AG10803 (cell line): ENCODE measurements at regions not wholly inside any gene's neighbourhood (a gene's known extent, or its start where the extent isn't known, plus 50 kb on each side); places are given as distances from the start of the nearest gene placed in this dataset.
"Not testable (repeated sequence)": the region's sequence is repeated elsewhere in the genome, so short reads cannot be mapped to it uniquely, and the experiment has no call there.

Experiments
- DNase-seq: peaks from one replicate; pipeline ENCODE4 v3.0.0; 2010; ENCODE audit warnings: low read depth
- H3K4me3 ChIP-seq: 2 replicates; pipeline ENCODE4 v1.5.1; 2011; ENCODE audit warnings: mild to moderate bottlenecking, low read length, control low read depth
- TF ChIP-seq, protein P1 (sequence below): conservative IDR thresholded peaks from 2 replicates; pipeline ENCODE4 v1.5.1; 2011; ENCODE audit warnings: mild to moderate bottlenecking, low read length, control low read depth, inconsistent platforms

DNA sequence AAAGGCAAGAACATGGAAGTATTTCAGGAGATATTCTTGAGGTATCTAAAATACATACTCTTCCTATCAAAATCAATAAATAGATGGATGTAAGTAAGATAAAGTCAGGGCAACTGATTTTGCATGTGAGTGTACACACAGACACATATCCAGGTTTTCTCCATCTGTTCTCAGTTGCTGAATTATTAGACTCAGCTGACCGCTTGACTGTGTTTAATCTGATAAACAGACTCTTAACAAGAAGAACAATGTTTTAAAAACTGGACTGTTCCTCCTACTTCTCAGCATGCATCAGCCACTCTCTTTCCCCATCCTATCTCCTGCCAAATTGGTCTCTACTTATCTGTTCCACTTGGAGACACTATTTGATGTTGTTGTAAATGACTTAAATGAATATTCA lies 73.5 kb downstream of the GOLGA8G start:
- no peak for DNase-seq
- no peak overlapping the region for H3K4me3 ChIP-seq
- TF ChIP-seq, protein P1, sequence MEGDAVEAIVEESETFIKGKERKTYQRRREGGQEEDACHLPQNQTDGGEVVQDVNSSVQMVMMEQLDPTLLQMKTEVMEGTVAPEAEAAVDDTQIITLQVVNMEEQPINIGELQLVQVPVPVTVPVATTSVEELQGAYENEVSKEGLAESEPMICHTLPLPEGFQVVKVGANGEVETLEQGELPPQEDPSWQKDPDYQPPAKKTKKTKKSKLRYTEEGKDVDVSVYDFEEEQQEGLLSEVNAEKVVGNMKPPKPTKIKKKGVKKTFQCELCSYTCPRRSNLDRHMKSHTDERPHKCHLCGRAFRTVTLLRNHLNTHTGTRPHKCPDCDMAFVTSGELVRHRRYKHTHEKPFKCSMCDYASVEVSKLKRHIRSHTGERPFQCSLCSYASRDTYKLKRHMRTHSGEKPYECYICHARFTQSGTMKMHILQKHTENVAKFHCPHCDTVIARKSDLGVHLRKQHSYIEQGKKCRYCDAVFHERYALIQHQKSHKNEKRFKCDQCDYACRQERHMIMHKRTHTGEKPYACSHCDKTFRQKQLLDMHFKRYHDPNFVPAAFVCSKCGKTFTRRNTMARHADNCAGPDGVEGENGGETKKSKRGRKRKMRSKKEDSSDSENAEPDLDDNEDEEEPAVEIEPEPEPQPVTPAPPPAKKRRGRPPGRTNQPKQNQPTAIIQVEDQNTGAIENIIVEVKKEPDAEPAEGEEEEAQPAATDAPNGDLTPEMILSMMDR: no peak

DNA sequence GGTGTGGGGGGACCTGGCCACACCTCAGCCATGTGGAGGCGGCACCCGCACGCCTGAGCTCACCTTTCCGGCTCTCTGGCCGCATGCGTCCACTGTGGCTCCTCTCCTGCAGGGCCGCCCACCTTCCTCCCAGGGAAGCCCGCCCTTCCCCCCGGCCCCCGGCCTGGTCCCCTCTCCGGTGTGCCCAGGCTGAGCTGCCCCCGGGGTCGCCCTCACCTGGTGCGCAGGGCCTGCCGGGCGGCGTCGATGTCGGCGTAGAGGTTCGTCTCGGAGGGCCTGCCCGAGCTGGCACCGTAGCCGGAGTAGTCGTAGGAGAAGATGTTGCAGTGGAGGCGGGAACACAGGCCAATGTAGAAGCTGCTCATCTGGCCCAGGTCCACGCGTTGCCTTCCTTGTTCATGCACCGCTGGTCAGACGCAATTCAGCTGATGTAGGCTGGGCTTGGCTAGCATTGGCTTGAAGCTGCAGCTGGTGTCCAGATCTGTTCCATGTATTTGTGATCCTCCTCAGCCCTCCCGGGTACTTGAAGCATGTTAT lies 75.3 kb downstream of the GOLGA8G start:
- not testable (repeated sequence) for H3K4me3 ChIP-seq
- DNase-seq: peak; percentile 12

DNA sequence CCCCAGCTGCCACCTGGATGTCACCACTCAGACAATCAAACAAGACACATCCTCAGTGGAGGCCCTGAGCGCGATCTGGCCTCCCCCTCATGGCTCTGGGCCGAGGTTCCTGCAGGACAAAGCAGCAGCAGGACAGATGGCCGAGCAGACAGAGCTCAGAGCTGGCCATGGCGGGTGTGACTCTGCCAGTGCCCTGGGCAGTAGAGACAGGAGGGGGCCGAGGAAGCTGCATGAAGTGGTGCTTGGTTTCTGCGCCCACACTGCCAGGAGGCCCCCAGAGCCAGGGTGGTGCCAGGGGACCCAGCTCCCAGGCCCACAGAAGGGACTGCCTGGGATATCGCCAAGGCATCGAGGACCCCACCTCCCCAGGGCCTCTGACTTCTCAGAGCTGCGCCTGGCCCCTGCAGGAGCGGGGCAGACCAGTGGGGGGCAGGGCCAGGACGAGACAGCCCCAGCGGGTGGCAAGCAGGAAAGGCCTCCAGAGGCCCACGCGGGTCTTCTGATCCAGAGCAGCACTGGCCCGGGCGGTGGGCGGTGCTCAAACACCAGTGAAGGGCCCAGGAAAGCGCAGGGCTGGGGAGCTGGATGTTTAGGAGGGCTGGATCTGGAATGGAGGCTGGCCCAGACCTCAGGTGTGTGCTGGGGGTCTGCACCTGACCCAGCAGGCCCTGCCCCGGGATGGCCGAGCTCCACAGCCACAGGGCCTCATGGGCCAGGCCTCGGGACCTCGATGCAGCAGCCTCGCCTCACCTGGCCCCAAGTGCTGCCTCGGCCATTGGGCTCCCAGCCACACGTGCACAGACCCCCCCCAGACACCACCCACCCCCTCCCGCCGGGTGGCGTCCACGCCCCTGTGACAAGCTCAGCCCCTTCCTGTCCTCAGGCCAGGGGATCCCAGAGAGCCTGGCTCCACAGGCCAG lies 76.0 kb downstream of the GOLGA8G start:
- no peak for DNase-seq
- H3K4me3 ChIP-seq: no peak overlapping the region
- TF ChIP-seq, protein P1: no peak

DNA sequence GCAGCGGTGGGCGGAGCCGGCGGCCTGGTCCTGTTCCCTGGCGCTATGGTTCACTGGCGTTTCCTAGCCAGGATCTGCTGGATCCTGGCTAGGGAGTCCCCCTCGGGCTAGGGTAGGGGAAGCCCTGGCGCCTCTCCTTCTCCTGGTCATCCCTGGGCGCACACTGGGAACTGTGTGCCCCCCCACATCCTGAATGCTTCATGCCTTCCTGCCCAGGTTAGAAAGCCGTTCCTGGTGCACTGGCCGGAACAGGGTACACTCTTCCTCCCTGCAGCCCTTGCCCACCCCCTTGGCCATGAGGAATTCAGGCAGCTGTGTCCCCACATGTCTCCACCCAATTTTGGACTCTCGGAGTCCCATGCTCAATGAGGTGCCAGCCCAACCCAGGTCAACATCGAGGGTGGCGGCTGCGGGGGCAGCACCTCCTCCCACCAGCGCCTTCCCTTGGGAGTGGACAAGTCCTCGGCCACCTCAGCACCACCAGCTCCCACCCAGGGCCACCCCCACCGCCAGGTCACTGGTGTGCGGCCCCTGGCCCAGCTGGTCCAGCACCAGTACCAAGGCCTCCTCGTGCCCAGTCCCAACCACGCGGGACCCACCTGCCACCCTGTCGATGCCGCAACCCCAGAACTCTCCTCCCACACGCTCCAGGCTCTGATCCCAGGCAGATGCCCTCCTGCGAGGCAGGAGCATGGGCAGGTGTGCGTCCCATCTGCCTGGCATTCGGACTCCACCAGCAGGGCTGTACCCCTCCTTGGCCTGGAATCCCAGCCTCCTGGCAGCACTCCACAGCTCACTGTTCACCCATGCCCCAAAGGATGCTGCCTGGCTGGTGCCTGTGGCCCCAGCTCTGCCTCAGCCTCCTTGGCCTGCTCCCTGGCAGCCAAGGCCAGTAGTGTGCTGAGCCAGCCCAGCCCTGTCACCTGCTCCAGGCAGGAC lies 77.0 kb downstream of the GOLGA8G start:
- not testable (repeated sequence) for H3K4me3 ChIP-seq, DNase-seq

DNA sequence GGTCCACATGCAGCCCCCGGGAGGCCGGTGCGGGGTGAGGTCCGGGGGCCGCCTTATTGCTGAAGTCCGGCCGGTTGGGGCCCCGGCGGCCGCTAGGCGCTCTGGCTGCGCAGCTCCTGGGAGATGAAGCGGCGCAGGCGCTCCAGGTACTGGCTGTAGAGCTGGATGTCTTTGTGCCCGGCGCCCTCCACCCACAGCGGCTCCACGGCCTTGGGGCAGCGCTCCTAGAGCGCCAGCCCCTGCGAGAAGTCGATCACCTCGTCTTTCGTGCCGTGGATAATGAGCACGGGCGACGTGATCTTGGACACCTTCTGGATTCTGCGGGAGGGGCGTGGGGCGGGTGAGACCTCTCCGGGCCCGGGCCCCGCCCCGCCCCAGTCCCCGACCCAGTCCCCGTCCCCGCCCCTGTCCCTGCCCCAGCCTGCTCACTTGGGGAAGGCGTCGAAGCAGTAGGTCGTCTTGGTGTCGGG lies 76.3 kb downstream of the GOLGA8F start:
- H3K4me3 ChIP-seq, DNase-seq: not testable (repeated sequence)
